ENCODE measurements at regions not wholly inside any gene's neighbourhood (a gene's known extent, or its start where the extent isn't known, plus 50 kb on each side); places are given as distances from the start of the nearest gene placed in this dataset.

- TF ChIP-seq CTCF (IDR thresholded peaks at IDR 0.05) (no peak), POLR2AphosphoS5 (IDR thresholded peaks at IDR 0.05) (no peak), POLR2A (IDR thresholded peaks at IDR 0.05) (no peak)
Measured at GRCh38 chr21:35164971-35165483, 115.9 kb upstream of the RUNX1 start.

Measured in upper lobe of left lung (tissue), 4 donors.